HepG2 (cell line): ENCODE measurements at regions not wholly inside any gene's neighbourhood (a gene's known extent, or its start where the extent isn't known, plus 50 kb on each side); places are given as distances from the start of the nearest gene placed in this dataset.

Source experiments
- HMG20A ChIP-seq: IDR thresholded peaks from 2 replicates; pipeline ENCODE4 v1.6.1; 2016; ENCODE audit warnings: borderline replicate concordance
- ZFP41 ChIP-seq: sonication (generic); formaldehyde crosslinking; IDR thresholded peaks from 2 replicates; pipeline ENCODE4 v1.4.0; 2020; ENCODE audit warnings: mild to moderate bottlenecking, missing genetic modification reagents, borderline replicate concordance
- ZNF205 ChIP-seq: IDR thresholded peaks from 2 replicates; pipeline ENCODE4 v1.6.1; 2018; ENCODE audit warnings: missing biosample characterization, missing genetic modification reagents
- TF ChIP-seq, protein P1 (sequence below): sonication (generic); formaldehyde crosslinking; IDR thresholded peaks from 2 replicates; pipeline ENCODE4 v1.5.0; 2020; ENCODE audit warnings: mild to moderate bottlenecking, missing genetic modification reagents, borderline replicate concordance
- TF ChIP-seq, protein P2 (sequence below), 2 experiments: fragments of 450-650 bp in 1 of 2; sonication (generic) in 1 of 2; formaldehyde crosslinking; IDR thresholded peaks; 2 replicates each; pipeline versions ENCODE4 v1.5.0 to v1.8.0; 2020 to 2022; ENCODE audit warnings: mild to moderate bottlenecking in 1 of 2, missing genetic modification reagents in 1 of 2
- TF ChIP-seq, protein P3 (sequence below): IDR thresholded peaks from 2 replicates; pipeline ENCODE4 v1.4.0; 2020; ENCODE audit warnings: mild to moderate bottlenecking, missing genetic modification reagents

DNA sequence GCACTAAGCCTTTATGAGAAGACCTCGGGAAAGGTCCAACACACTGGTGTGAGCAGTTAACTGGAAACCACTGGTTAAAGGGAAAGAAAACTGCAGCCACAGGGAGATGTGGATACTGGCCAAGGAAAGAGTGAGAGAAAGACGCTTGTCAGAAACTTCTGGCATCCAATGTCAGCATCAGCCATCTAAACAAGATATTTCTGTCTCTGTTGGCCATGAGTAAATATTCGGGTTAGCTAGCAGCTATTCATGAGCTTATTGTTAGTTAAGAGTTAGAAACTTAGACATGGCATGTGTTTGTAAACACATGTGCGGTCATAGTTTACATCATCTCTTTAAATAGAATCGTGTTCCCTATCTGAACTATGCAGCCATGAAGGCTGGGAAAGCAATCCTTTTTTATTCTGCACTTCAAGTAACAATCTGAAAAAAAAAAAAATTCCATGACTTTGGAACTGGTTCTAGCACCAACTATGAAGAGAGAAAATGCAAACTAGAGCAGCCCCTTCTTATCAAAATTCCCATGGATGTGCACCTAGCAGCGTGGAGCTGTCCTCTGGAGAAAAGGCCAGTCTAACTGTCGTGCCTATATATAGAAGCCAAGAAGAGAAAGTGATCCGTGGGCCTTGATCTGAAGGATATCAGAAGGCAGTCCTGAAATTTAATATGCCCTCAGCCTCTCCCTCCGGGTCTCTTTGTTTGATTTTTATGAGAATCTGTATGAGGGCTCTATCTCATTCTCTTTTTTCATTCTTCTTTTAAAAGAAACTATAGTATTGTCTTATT lies 84.0 kb upstream of the RFX8 start (continued):
- TF ChIP-seq, protein P1, sequence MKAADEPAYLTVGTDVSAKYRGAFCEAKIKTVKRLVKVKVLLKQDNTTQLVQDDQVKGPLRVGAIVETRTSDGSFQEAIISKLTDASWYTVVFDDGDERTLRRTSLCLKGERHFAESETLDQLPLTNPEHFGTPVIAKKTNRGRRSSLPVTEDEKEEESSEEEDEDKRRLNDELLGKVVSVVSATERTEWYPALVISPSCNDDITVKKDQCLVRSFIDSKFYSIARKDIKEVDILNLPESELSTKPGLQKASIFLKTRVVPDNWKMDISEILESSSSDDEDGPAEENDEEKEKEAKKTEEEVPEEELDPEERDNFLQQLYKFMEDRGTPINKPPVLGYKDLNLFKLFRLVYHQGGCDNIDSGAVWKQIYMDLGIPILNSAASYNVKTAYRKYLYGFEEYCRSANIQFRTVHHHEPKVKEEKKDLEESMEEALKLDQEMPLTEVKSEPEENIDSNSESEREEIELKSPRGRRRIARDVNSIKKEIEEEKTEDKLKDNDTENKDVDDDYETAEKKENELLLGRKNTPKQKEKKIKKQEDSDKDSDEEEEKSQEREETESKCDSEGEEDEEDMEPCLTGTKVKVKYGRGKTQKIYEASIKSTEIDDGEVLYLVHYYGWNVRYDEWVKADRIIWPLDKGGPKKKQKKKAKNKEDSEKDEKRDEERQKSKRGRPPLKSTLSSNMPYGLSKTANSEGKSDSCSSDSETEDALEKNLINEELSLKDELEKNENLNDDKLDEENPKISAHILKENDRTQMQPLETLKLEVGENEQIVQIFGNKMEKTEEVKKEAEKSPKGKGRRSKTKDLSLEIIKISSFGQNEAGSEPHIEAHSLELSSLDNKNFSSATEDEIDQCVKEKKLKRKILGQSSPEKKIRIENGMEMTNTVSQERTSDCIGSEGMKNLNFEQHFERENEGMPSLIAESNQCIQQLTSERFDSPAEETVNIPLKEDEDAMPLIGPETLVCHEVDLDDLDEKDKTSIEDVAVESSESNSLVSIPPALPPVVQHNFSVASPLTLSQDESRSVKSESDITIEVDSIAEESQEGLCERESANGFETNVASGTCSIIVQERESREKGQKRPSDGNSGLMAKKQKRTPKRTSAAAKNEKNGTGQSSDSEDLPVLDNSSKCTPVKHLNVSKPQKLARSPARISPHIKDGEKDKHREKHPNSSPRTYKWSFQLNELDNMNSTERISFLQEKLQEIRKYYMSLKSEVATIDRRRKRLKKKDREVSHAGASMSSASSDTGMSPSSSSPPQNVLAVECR, result no peak
- TF ChIP-seq, protein P2, sequence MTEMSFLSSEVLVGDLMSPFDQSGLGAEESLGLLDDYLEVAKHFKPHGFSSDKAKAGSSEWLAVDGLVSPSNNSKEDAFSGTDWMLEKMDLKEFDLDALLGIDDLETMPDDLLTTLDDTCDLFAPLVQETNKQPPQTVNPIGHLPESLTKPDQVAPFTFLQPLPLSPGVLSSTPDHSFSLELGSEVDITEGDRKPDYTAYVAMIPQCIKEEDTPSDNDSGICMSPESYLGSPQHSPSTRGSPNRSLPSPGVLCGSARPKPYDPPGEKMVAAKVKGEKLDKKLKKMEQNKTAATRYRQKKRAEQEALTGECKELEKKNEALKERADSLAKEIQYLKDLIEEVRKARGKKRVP (CRISPR knock-in tag; IDR thresholded peaks at IDR 0.05), result peak in 1 of 2 experiments; percentile 24; a peak in 1 of 4 replicates
- TF ChIP-seq ZFP41 (CRISPR knock-in tag) (no peak), ZNF205 (CRISPR knock-in tag) (0 out of 2 replicates have a peak, but pooled peaks have one; percentile 0), HMG20A (CRISPR knock-in tag) (0 out of 2 replicates have a peak, but pooled peaks have one; percentile 23)
- TF ChIP-seq, protein P3, sequence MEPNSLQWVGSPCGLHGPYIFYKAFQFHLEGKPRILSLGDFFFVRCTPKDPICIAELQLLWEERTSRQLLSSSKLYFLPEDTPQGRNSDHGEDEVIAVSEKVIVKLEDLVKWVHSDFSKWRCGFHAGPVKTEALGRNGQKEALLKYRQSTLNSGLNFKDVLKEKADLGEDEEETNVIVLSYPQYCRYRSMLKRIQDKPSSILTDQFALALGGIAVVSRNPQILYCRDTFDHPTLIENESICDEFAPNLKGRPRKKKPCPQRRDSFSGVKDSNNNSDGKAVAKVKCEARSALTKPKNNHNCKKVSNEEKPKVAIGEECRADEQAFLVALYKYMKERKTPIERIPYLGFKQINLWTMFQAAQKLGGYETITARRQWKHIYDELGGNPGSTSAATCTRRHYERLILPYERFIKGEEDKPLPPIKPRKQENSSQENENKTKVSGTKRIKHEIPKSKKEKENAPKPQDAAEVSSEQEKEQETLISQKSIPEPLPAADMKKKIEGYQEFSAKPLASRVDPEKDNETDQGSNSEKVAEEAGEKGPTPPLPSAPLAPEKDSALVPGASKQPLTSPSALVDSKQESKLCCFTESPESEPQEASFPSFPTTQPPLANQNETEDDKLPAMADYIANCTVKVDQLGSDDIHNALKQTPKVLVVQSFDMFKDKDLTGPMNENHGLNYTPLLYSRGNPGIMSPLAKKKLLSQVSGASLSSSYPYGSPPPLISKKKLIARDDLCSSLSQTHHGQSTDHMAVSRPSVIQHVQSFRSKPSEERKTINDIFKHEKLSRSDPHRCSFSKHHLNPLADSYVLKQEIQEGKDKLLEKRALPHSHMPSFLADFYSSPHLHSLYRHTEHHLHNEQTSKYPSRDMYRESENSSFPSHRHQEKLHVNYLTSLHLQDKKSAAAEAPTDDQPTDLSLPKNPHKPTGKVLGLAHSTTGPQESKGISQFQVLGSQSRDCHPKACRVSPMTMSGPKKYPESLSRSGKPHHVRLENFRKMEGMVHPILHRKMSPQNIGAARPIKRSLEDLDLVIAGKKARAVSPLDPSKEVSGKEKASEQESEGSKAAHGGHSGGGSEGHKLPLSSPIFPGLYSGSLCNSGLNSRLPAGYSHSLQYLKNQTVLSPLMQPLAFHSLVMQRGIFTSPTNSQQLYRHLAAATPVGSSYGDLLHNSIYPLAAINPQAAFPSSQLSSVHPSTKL (CRISPR knock-in tag), result peak; percentile 58; the same call in 1 of the 2 replicates
